H9 (cell line): ENCODE measurements at regions not wholly inside any gene's neighbourhood (a gene's known extent, or its start where the extent isn't known, plus 50 kb on each side); places are given as distances from the start of the nearest gene placed in this dataset.

Experiments
- DNase-seq: peaks from one replicate; pipeline ENCODE4 v3.0.0-alpha.2; 2017
- H2AFZ ChIP-seq: one replicate; pipeline ENCODE4 v1.6.1; 2013; ENCODE audit warnings: mild to moderate bottlenecking, low read length, control low read depth, moderate library complexity
- H2AK5ac ChIP-seq: 2 replicates; pipeline ENCODE4 v1.6.1; 2013; ENCODE audit warnings: low read length, control low read depth, mixed read lengths; ENCODE audit not compliant: insufficient read length
- H2BK120ac ChIP-seq: one replicate; pipeline ENCODE4 v1.6.1; 2013; ENCODE audit warnings: low read depth, mild to moderate bottlenecking, low read length, control low read depth, inconsistent platforms; ENCODE audit not compliant: poor library complexity, severe bottlenecking
- H2BK12ac ChIP-seq: 2 replicates; pipeline ENCODE4 v1.6.1; 2013; ENCODE audit warnings: low read length, control low read depth, mixed read lengths, low read depth; ENCODE audit not compliant: insufficient read length
- H2BK15ac ChIP-seq: 2 replicates; pipeline ENCODE4 v1.6.1; 2013; ENCODE audit warnings: low read depth, low read length, control low read depth
- H2BK20ac ChIP-seq: one replicate; pipeline ENCODE4 v1.6.1; 2013; ENCODE audit warnings: low read depth, mild to moderate bottlenecking, low read length, control low read depth, inconsistent platforms; ENCODE audit not compliant: poor library complexity, severe bottlenecking
- H2BK5ac ChIP-seq: 2 replicates; pipeline ENCODE4 v1.6.1; 2013; ENCODE audit warnings: low read length, control low read depth, mixed read lengths; ENCODE audit not compliant: insufficient read length
- H3K14ac ChIP-seq: 2 replicates; pipeline ENCODE4 v1.6.1; 2013; ENCODE audit warnings: low read length, control low read depth; ENCODE audit not compliant: insufficient read depth
- H3K18ac ChIP-seq: 2 replicates; pipeline ENCODE4 v1.6.1; 2013; ENCODE audit warnings: low read depth, mild to moderate bottlenecking, mixed read lengths, low read length, control low read depth; ENCODE audit not compliant: insufficient read length
- H3K23ac ChIP-seq: 2 replicates; pipeline ENCODE4 v1.6.1; 2013; ENCODE audit warnings: low read length, control low read depth, mixed read lengths, low read depth; ENCODE audit not compliant: insufficient read length
- H3K23me2 ChIP-seq: 2 replicates; pipeline ENCODE4 v1.6.1; 2013; ENCODE audit warnings: low read depth, mild to moderate bottlenecking, mixed read lengths, low read length, control low read depth; ENCODE audit not compliant: insufficient read length, poor library complexity, severe bottlenecking
- H3K27ac ChIP-seq: 2 replicates; pipeline ENCODE4 v1.5.1; 2013; ENCODE audit warnings: low read length, control low read depth, mixed read lengths, low read depth; ENCODE audit not compliant: insufficient read length
- H3K27me3 ChIP-seq: 2 replicates; pipeline ENCODE4 v1.6.1; 2013; ENCODE audit warnings: low read length, control low read depth, inconsistent platforms; ENCODE audit not compliant: insufficient read depth
- H3K4ac ChIP-seq: 2 replicates; pipeline ENCODE4 v1.6.1; 2013; ENCODE audit warnings: low read depth, mild to moderate bottlenecking, control low read depth, inconsistent platforms, low read length, moderate library complexity
- H3K4me1 ChIP-seq: 2 replicates; pipeline ENCODE4 v1.6.1; 2013; ENCODE audit warnings: low read length, control low read depth, inconsistent platforms; ENCODE audit not compliant: insufficient read depth
- H3K4me2 ChIP-seq: 2 replicates; pipeline ENCODE4 v1.6.1; 2013; ENCODE audit warnings: low read length, control low read depth, mixed read lengths; ENCODE audit not compliant: insufficient read length, insufficient read depth
- H3K56ac ChIP-seq: 2 replicates; pipeline ENCODE4 v1.6.1; 2013; ENCODE audit warnings: low read depth, mild to moderate bottlenecking, mixed read lengths, low read length, control low read depth; ENCODE audit not compliant: insufficient read length
- H3K79me1 ChIP-seq: 2 replicates; pipeline ENCODE4 v1.6.1; 2013; ENCODE audit warnings: low read depth, mild to moderate bottlenecking, moderate library complexity, low read length, control low read depth, inconsistent platforms; ENCODE audit not compliant: insufficient read depth, poor library complexity, severe bottlenecking
- H3K79me2 ChIP-seq: 2 replicates; pipeline ENCODE4 v1.6.1; 2013; ENCODE audit warnings: low read length, control low read depth, inconsistent platforms; ENCODE audit not compliant: insufficient read depth
- H3K9ac ChIP-seq: 2 replicates; pipeline ENCODE4 v1.6.1; 2013; ENCODE audit warnings: low read length, control low read depth, mixed read lengths; ENCODE audit not compliant: insufficient read length; ENCODE audit errors: extremely low read depth
- H3K9me3 ChIP-seq: one replicate; pipeline ENCODE4 v1.6.1; 2013; ENCODE audit warnings: low read depth, low read length, inconsistent platforms; ENCODE audit not compliant: control insufficient read depth
- H3T11ph ChIP-seq: one replicate; pipeline ENCODE4 v1.6.1; 2013; ENCODE audit warnings: mild to moderate bottlenecking, low read length, control low read depth, inconsistent platforms
- H4K20me1 ChIP-seq: one replicate; pipeline ENCODE4 v1.6.1; 2013; ENCODE audit not compliant: control insufficient read depth, insufficient read length, insufficient read depth
- H4K5ac ChIP-seq: 2 replicates; pipeline ENCODE4 v1.6.1; 2013; ENCODE audit warnings: low read depth, mild to moderate bottlenecking, mixed read lengths, low read length, control low read depth; ENCODE audit not compliant: insufficient read length
- H4K8ac ChIP-seq: replicated peaks from 2 replicates; pipeline ENCODE4 v1.6.1; 2013; ENCODE audit warnings: low read length, control low read depth, mixed read lengths, low read depth; ENCODE audit not compliant: insufficient read length
- H4K91ac ChIP-seq: 2 replicates; pipeline ENCODE4 v1.6.1; 2013; ENCODE audit warnings: low read depth, mild to moderate bottlenecking, moderate library complexity, mixed read lengths, low read length, control low read depth; ENCODE audit not compliant: insufficient read length
- H3K27ac Mint-ChIP-seq, 3 experiments: 2 replicates in 2 of 3; 3 replicates in 1 of 3; pipeline ENCODE4 v1.8.0; 2020 to 2021; ENCODE audit warnings: mixed read lengths in 3 of 3, mild to moderate bottlenecking in 1 of 3, moderate library complexity in 1 of 3
- H3K27me3 Mint-ChIP-seq: 2 replicates; pipeline ENCODE4 v1.8.0; 2021; ENCODE audit warnings: low read depth, mild to moderate bottlenecking, moderate library complexity, mixed read lengths
- H3K36me3 Mint-ChIP-seq, 3 experiments: 2 replicates in 2 of 3; 3 replicates in 1 of 3; pipeline ENCODE4 v1.8.0; 2020 to 2021; ENCODE audit warnings: low read depth in 3 of 3, mixed read lengths in 3 of 3; ENCODE audit not compliant: insufficient read depth in 1 of 3
- H3K4me1 Mint-ChIP-seq, 2 experiments: 2 replicates each; pipeline ENCODE4 v1.8.0; 2020; ENCODE audit warnings: mixed read lengths in 2 of 2
- H3K4me3 Mint-ChIP-seq, 2 experiments: 2 replicates in 1 of 2; 3 replicates in 1 of 2; pipeline ENCODE4 v1.8.0; 2020 to 2021; ENCODE audit warnings: mild to moderate bottlenecking in 2 of 2, mixed read lengths in 2 of 2, moderate library complexity in 1 of 2
- H3K9me3 Mint-ChIP-seq, 2 experiments: 2 replicates in 1 of 2; 3 replicates in 1 of 2; pipeline ENCODE4 v1.8.0; 2020; ENCODE audit warnings: mild to moderate bottlenecking in 2 of 2, mixed read lengths in 2 of 2, moderate library complexity in 1 of 2
- WGBS: extraction: QIAGEN DNeasy Blood & Tissue Kit; methylation state at CpG from one replicate; pipeline ENCODE4 v1.1.7; 2013; ENCODE audit warnings: missing lambda C conversion rate, low lambda C conversion rate, mixed read lengths; ENCODE audit not compliant: insufficient read length; ENCODE audit errors: extremely low coverage; 5-methylcytosine and 5-hydroxymethylcytosine counted together
- TF ChIP-seq, protein P1 (sequence below): fragments of 200-600 bp; sonication (generic); conservative IDR thresholded peaks from 3 replicates; pipeline ENCODE4 v1.8.0; 2021; ENCODE audit warnings: antibody characterized with exemption, mild to moderate bottlenecking

DNA sequence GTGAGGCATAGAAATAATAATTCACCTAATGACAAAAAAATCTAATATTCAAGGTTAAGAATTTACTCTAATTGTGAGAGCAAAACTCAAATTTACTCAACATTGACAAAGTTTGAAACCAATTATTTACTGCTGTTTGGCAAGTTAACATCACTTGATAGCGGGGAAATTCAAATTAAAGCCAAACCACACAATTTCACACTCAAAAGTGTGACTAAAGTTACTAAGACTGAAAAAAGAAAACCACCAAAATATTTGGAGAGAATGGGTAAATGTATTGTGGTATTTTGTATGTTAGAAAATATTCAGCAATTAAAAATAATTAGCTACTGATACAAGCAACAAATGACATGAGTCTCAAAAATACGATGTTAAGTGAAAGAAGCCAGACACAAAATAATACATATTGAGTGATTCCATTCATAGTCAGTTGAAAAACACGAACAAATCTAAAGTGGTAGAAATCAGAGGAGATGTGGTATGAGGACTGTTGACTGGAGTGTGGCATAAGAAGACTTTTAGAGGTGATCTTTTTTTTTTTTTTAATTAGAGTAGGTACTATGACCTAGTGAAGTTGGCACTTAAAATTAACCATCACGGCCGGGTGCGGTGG lies 541.4 kb upstream of the ATXN8OS start:
- Histone ChIP-seq H3K9ac (no peak overlapping the region), H4K91ac (no peak overlapping the region)

More for the DNA sequence above, 541.4 kb upstream of the ATXN8OS start:
- Histone ChIP-seq H2BK120ac (no peak overlapping the region), H3T11ph (no peak overlapping the region), H2AK5ac (no peak overlapping the region), H4K5ac (no peak overlapping the region), H4K8ac (no peak overlapping the region), H3K9me3 (no peaks in the 10 kb centered on the region), H2AFZ (no peak overlapping the region), H2BK12ac (no peak overlapping the region), H3K27ac (no peak overlapping the region), H2BK5ac (no peak overlapping the region), H3K56ac (no peak overlapping the region), H3K14ac (no peak overlapping the region), H3K18ac (no peak overlapping the region), H3K4me1 (no peaks in the 10 kb centered on the region), H3K4ac (no peak overlapping the region), H3K23ac (no peak overlapping the region), H2BK20ac (no peak overlapping the region), H2BK15ac (no peak overlapping the region), H4K20me1 (no peaks in the 10 kb centered on the region), H3K79me1 (no peaks in the 10 kb centered on the region), H3K27me3 (no peaks in the 10 kb centered on the region), H3K4me2 (no peak overlapping the region), H3K79me2 (no peaks in the 10 kb centered on the region), H3K23me2 (no peaks in the 10 kb centered on the region)
- H3K36me3 Mint-ChIP-seq: peaks cover 0 to 6% (median 0%) of the 10 kb centered on the region in 3 experiments; a peak in 1 of 7 replicates
- no CpG with 5 or more reads among the region's 6 CpGs for WGBS
- H3K27me3 Mint-ChIP-seq: no peaks in the 10 kb centered on the region
- DNase-seq: no peak
- no peak overlapping the region; a peak in 1 of 7 replicates for H3K27ac Mint-ChIP-seq
- TF ChIP-seq, protein P1, sequence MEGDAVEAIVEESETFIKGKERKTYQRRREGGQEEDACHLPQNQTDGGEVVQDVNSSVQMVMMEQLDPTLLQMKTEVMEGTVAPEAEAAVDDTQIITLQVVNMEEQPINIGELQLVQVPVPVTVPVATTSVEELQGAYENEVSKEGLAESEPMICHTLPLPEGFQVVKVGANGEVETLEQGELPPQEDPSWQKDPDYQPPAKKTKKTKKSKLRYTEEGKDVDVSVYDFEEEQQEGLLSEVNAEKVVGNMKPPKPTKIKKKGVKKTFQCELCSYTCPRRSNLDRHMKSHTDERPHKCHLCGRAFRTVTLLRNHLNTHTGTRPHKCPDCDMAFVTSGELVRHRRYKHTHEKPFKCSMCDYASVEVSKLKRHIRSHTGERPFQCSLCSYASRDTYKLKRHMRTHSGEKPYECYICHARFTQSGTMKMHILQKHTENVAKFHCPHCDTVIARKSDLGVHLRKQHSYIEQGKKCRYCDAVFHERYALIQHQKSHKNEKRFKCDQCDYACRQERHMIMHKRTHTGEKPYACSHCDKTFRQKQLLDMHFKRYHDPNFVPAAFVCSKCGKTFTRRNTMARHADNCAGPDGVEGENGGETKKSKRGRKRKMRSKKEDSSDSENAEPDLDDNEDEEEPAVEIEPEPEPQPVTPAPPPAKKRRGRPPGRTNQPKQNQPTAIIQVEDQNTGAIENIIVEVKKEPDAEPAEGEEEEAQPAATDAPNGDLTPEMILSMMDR: no peak
- H3K4me3 Mint-ChIP-seq: no peak overlapping the region
- H3K4me1 Mint-ChIP-seq: peaks cover 0 to 4% of the 10 kb centered on the region in 2 experiments; a peak in 2 of 4 replicates
- H3K9me3 Mint-ChIP-seq: peaks cover 0 to 2% of the 10 kb centered on the region in 2 experiments; a peak in 2 of 5 replicates
